ENCODE measurements at regions not wholly inside any gene's neighbourhood (a gene's known extent, or its start where the extent isn't known, plus 50 kb on each side); places are given as distances from the start of the nearest gene placed in this dataset.

GRCh38 chr4:66216252-66216651 lies 546.0 kb upstream of the EPHA5 start:
- Histone ChIP-seq H3K9ac (ENCODE audit: low read length) (no peak overlapping the region), H2AFZ (ENCODE audit: low read depth, low read length, severe bottlenecking) (no peak overlapping the region), H3K79me2 (ENCODE audit: insufficient read depth, low read length) (no peaks in the 10 kb centered on the region), H3K9me3 (ENCODE audit: insufficient read depth, low read length) (no peaks in the 10 kb centered on the region), H3K9me2 (replicated peaks; ENCODE audit: insufficient read depth, low read length) (no peaks in the 10 kb centered on the region), H3K27ac (ENCODE audit: low read depth, low read length) (no peak overlapping the region), H3F3A (ENCODE audit: insufficient read depth) (no peaks in the 10 kb centered on the region), H3K4me2 (ENCODE audit: low read depth, low read length, poor library complexity, severe bottlenecking) (no peak overlapping the region), H3K36me3 (ENCODE audit: low read length) (no peaks in the 10 kb centered on the region), H3K4me3 (ENCODE audit: insufficient read depth, low read length, poor library complexity, severe bottlenecking) (no peak overlapping the region), H3K27me3 (ENCODE audit: low read length) (no peaks in the 10 kb centered on the region), H4K20me1 (ENCODE audit: low read depth, low read length) (no peaks in the 10 kb centered on the region)
- no peak for TF ChIP-seq CTCF (IDR thresholded peaks at IDR 0.05; ENCODE audit: insufficient read depth, low read length, poor library complexity, severe bottlenecking)
- no peak for TF ChIP-seq EZH2phosphoT487 (conservative IDR thresholded peaks at IDR 0.05; ENCODE audit: low read length)

GRCh38 chr4:66212489-66212888 lies 542.2 kb upstream of the EPHA5 start:
- Histone ChIP-seq H2AFZ (ENCODE audit: low read depth, low read length, severe bottlenecking) (no peak overlapping the region), H3K27me3 (ENCODE audit: low read length) (no peaks in the 10 kb centered on the region), H3K27ac (ENCODE audit: low read depth, low read length) (no peak overlapping the region), H3F3A (ENCODE audit: insufficient read depth) (no peaks in the 10 kb centered on the region), H3K9ac (ENCODE audit: low read length) (no peak overlapping the region), H3K36me3 (ENCODE audit: low read length) (no peaks in the 10 kb centered on the region), H3K9me3 (ENCODE audit: insufficient read depth, low read length) (no peaks in the 10 kb centered on the region), H3K4me2 (ENCODE audit: low read depth, low read length, poor library complexity, severe bottlenecking) (no peak overlapping the region), H3K4me3 (ENCODE audit: insufficient read depth, low read length, poor library complexity, severe bottlenecking) (no peak overlapping the region), H4K20me1 (ENCODE audit: low read depth, low read length) (no peaks in the 10 kb centered on the region), H3K9me2 (replicated peaks; ENCODE audit: insufficient read depth, low read length) (no peaks in the 10 kb centered on the region), H3K79me2 (ENCODE audit: insufficient read depth, low read length) (no peaks in the 10 kb centered on the region)
- no peak for TF ChIP-seq EZH2phosphoT487 (conservative IDR thresholded peaks at IDR 0.05; ENCODE audit: low read length)
- TF ChIP-seq CTCF (IDR thresholded peaks at IDR 0.05; ENCODE audit: insufficient read depth, low read length, poor library complexity, severe bottlenecking), result no peak

- Histone ChIP-seq H3K9me2 (replicated peaks; ENCODE audit: insufficient read depth, low read length) (no peaks in the 10 kb centered on the region), H3K4me3 (ENCODE audit: insufficient read depth, low read length, poor library complexity, severe bottlenecking) (no peak overlapping the region)
Observed at GRCh38 chr4:66204534-66205247, 534.4 kb upstream of the EPHA5 start.

More at GRCh38 chr4:66204534-66205247, 534.4 kb upstream of the EPHA5 start:
- Histone ChIP-seq H2AFZ (ENCODE audit: low read depth, low read length, severe bottlenecking) (no peak overlapping the region), H3K4me2 (ENCODE audit: low read depth, low read length, poor library complexity, severe bottlenecking) (no peak overlapping the region), H3K9ac (ENCODE audit: low read length) (no peak overlapping the region), H4K20me1 (ENCODE audit: low read depth, low read length) (no peaks in the 10 kb centered on the region), H3K27me3 (ENCODE audit: low read length) (no peaks in the 10 kb centered on the region), H3K9me3 (ENCODE audit: insufficient read depth, low read length) (no peaks in the 10 kb centered on the region), H3K27ac (ENCODE audit: low read depth, low read length) (no peak overlapping the region), H3K79me2 (ENCODE audit: insufficient read depth, low read length) (no peaks in the 10 kb centered on the region), H3F3A (ENCODE audit: insufficient read depth) (no peaks in the 10 kb centered on the region), H3K36me3 (ENCODE audit: low read length) (no peaks in the 10 kb centered on the region)
- TF ChIP-seq EZH2phosphoT487 (conservative IDR thresholded peaks at IDR 0.05; ENCODE audit: low read length) (no peak), CTCF (IDR thresholded peaks at IDR 0.05; ENCODE audit: insufficient read depth, low read length, poor library complexity, severe bottlenecking) (no peak)

Data from SU-DHL-6 (cell line).